ENCODE measurements at regions not wholly inside any gene's neighbourhood (a gene's known extent, or its start where the extent isn't known, plus 50 kb on each side); places are given as distances from the start of the nearest gene placed in this dataset.

DNA sequence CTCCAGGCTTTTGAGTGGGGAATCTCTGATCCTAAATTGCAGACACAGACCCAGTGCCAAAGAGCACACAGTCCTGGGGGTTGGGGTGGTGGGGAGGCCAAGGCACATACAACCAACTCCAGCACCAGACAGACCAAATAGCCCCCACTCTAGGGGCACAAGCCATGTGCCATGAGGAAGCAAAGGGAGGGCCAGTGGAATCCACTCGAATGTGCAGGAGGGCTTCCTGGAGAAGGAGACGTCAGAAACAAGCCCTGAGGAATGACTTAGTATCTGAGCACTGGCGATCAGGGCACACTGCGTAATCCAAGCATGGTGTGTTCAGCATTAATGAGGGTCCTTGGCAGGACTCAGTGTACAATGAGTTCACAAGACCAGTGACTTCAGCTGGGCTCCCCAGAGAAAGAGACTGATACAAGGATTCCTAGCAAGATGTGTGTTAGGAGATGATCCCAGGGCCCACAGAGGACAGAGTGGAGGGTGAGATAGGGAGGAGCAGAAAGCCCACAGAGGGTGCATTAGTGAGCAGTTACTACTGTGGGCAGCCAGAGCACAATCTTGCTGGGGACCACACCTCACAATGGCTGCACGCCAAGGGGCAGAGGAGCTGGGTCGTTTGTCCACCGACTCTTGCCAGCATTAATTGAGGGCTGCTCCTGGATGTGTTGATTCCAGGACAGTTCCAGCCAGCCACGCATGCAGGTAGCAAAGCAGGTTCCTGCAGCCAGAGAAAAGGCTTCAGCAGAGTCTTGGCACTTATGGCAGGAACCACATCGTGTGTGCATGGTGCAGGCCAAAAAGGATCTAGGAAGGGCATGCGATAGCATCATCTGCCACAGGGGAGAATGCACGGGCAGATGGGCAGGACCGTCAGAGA, 152.6 kb upstream of the VSTM2B start:
- DNase-seq: peak in 1 of 14 donors; percentile 10

DNA sequence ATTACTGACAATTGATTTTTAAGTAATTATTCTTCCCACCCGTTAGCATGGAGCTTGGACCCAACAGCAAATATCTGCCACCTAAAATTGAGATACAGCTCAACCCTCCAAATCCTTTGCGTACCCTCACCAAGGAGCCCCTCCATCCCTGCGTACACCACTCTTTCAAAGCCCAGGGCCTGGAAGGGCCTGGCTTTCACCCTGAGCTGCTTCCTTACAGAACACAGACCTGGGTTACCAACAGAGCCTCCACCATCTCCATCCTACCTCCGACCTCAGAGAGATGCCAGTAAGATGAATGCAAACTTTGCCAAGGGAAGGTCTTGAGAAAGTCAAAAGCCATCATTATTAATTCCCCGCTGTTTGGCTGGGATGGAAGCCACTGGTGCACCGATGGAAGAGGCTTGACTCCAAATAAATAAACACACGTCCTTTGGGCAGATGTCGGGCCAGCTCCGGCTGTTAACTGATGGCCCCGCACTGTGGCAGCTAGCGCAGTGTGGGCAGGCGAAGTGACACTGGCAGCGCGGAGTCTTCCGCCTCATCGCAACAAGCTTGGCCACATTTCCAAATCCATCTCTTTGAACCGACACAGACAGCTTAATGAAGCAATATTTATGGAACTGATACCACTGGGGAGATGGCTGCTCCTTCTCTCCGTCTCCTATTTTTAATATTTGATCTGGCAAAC, 150.2 kb upstream of the VSTM2B start:
- DNase-seq: no peak

DNA sequence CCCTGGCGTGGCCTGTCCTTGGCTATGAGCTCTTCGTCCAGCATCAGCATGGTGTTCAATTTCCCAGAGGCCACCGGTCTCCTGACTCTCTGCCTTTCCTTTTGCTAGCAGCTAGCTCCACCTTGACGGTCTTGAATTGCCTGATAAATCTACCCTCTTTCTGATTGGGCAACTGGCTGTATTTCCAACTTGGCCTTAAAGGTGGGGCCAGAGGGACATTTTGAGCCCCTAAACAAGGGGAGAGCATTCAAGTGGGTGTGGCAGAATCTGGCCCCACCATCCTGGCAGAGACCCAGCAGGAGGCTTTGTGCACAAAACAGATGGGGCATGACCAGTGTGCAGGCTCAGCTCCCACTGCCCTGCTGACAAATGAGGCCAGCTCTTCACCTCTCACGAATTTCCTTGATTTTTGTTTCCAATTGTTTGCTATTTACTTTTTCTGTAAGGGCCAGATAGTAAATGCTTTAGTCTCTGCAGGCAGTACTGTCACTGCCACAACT, 148.9 kb upstream of the VSTM2B start:
- DNase-seq: no peak

DNA sequence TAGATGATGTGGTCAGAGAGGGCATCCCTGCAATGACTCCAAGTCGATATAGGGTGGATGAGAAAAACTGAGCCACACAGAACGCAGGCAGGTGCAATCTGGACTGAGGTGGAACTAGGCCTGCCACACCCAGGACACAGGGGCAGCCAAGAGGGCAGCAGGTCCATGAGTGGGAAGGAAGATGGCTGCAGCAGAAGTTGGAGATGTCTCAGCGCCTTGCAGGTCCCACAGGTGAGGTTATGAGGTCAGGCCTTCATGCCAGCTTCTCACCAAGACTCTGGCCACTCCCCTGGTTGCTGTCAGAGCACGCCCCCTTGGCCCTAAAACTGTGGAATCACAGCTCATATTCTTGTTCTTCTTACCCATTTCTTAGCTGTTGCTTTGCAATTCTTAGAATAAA, 147.7 kb upstream of the VSTM2B start:
- no peak for DNase-seq

DNA sequence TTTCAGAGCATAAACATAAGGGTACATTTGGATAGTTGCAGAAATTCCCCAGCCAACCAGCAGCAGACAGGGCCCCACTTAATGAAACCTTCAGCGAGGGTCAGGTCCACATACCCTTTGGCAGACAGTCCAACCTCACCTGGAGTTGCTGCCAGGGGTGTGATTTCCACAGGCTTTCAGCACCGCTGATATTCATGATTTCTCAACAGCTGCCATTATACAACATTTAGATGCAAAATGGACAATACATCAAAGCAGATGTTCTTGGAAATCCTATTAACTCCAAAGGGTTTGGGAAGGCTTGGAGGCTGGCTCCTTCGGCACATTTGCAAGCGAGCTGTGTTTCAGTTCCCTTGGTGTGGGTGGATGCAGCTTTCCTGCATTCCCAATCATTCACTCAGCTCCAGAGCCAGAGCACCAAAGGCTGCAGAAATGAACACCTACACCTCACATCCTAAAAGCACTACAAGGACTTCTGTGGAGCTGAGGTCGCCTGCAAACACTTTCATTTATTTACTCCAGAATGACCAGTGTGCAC, 147.2 kb upstream of the VSTM2B start:
- no peak for DNase-seq

DNA sequence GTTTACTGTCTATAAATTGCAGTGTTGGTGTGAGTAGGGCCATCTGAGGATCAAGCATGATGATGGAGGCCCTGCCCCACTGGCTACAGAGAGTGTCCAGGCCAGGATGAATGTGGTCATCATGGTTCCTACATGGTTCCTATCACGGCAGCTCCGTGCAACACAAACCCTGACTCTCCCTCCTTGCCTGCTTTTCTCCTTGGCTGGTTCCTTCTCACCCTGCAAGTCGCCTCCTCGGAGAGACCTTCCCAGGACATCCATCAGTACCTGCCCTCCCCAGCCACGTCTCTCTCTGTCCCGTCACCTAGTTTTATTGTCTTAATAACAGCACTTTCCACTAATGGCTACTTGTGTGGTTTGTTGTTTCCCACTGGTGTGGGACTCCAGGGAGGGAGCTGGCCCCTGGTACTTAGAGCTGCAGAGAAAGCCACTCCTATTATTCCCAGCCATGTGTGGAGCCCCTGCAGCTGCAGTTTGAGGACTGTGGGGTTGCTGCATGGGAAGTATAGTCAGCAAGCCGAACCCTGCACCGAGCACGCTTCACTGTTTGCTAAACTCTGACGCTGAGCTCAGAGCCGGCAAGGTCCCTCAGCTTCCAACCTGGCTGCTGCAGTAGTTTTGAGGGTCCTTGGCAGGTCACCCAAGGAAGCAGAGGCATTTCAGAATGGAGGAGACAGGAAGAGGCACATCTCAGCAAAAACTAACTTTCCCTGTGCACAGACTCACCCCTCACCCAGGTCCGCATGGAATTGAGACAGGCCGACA, 146.4 kb upstream of the VSTM2B start:
- no peak for DNase-seq

DNA sequence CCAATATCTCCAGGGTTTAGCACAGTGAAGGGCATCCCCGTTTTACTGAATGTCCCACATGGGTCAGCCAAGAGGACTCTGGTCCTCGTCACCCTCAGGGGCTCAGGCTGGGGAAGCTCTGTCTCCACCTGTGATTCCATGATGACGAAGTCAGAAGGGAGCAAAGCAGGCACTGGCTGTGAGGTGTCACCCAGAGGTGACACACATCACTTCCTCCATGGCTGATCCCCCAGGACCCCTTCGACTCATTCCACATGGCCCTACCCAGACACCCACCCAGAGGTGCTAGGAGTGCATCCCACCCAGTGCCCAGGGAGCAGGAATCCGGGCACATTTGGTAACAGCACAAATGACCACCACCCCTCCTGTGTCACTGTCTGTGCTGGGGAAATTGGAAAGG, 145.2 kb upstream of the VSTM2B start:
- no peak for DNase-seq

DNA sequence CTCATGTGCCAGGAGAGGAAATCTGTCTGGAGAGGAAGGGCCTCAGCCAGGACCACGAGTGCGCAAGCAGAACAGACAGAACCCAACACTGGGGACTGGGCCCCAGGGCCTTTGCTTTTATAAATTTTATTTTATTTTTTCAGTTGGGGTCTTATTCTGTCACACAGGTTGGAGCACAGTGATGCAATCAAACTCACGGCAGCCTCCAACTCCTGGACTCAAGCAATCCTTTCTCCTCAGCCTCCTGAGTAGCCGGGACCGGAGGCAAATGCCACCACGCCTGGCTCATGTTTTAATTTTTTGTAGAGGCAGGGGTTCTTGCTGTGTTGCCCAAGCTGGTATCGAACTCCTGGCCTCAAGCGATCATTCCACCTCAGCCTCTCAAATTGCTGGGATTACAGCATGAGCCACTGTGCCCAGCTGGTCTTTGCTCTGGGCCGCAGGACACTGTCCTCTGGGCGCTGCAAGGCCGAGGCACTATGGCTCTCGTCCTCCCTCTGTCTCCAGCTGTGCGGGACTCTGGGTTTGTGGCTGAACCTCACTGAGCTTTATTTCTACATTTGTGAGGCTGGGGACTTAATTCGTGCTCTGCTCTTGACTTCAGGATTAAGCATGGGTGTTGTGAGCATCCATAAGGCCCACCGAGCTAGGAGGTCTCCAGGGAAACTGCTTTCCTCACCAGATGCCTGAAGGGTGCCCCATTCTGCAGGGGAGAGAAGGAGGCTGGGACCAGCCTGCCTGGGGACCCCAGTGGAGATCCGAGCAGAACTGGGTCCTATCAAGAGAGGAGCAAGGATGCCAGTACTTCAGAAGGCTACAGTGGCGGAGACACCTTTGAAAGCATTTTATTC, 144.2 kb upstream of the VSTM2B start:
- no peak for DNase-seq

DNA sequence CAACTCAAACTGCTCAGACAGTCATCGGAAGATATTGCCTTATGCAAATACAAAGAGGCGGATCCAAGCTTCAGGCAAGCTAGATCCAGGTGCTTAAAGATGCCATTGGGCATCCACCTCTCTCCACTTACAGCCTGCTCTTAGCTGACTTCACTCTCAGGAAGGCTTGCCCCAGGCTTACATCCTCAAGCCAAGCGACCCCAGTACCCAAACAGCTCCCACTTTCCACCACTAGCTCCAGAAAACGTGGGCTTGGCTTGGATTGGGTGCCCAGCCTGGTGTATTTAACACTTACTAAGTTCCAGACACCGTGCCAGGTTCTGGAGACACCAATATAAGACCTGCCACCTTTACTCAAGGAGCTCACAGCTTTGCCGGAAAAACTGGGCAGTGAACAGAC, 142.1 kb upstream of the VSTM2B start:
- DNase-seq: no peak

DNA sequence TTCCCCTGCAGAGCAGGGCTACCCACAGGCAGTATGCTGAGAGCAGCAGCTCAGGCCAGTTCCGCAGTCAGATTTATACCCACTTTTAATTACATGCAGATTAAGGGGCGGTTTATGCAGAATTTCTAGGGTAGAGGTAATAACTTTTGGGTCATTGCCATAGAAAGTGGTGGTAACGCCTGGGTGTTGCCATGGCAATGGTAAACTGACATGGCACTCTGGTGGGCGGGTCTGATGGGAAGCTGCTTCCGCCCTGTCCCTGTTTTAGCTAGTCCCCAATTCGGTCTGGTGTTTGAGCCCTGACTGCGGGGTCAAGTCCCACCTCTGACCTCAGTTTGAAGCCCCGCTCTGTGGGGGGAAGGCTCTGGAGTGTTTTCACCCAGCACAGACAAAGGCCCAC, 141.1 kb upstream of the VSTM2B start:
- no peak for DNase-seq

DNA sequence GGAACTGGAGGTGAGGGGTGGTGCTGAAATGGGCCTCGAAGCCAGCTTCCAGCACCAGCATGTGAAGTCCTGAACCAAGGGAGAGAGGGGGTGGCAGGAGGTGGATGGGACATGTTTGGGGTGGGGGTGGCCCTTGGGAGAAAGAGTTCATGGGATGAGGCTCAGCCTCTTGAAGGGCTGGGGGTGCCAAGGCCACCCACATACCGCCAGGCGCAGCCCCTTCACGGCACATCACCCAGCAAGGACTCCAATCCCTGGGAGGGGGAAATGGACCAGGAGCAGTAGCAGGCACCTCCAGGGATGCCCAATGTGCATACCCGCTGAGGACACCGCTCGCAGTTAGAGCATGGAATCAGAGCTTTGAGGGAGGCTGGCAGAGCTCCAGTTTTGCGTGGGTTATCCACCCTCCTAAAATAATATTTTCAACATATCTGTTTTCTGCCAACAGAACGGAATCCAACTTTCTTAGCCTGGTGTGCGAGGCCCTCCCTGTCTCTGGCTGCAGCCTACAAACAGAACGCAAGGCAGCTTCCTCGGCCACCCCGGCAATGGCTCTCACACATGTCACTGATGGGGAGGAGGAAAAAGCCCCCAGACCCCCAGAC, 140.5 kb upstream of the VSTM2B start:
- DNase-seq: no peak

DNA sequence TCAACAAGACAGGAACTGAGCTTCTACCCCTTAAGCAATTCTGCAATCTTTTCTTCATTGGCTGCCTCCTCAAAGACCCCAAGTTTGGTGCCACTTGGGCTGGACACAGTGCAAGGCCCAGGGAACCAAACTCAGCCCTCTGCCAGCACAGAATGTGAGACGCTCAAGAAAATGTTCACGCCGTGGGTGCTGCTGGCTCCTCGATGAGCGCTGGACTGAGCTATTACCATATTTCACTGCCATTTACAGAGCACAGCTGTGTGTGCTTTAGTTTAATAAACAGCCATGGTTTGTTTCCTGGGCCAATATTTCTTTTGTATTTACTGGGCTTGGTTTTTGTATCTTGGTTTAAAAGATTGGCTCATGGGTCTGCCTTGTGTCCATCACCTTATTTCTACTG, 138.8 kb upstream of the VSTM2B start:
- no peak for DNase-seq

DNA sequence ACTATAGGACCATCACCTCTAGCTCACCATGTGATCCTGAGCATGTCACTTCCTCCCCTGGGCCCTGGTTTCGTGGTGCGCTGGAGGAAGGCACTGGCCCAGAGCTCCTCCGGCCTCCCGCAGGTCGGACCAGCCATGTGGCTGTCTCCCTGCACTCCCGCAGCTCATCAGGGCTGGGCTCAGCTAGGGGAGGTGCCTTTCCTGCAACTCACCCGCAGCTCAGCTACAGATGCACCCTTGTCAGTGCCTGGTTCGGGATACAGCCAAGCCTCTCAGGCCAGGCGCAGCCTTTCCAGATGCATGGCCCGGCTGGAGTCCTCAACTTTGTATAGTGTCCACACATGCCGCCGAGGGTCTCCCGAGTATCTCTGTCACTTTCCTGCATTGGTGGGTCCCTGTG, 138.2 kb upstream of the VSTM2B start:
- no peak for DNase-seq

DNA sequence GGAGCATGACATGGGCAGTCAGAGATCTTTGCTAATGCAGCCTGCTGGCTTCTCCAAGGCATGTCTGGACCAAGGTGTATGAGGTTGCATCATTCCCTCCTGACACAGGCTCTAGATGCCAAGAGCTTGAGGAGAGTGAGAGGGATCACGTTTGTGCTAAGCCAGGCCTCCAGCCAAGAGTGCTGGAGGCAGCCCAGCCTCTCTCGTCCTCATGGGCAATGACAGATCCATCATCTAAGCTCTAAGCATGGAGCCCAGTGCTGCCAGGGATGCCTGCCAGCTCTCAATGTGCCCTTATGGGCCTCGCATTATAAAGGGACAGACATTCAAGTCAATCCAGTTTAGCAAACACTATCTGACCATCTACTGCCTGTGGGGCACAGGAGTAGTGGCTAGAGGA, 136.3 kb upstream of the VSTM2B start:
- DNase-seq: peak in 2 of 14 donors; percentile 33 to 97

DNA sequence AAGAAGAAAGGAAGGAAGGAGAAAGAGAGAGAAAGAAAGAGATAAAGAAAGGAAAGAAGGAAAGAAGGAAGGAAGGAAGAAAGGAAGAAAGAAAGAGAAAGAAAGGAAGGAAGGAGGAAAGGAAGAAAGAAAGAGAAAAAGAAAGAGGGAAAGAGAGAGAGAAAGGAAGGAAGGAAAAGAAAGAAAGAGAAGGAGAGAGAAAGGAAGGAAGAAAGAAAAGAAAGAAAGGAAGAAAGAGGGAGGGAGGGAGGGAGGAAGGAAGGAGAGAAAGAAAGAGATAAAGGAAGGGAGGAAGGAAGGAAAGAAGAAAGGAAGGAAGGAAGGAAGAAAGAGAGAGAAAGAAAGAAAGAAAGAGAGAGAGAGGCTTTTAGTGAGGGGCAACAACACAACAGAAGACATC, 135.1 kb upstream of the VSTM2B start:
- no peak for DNase-seq

DNA sequence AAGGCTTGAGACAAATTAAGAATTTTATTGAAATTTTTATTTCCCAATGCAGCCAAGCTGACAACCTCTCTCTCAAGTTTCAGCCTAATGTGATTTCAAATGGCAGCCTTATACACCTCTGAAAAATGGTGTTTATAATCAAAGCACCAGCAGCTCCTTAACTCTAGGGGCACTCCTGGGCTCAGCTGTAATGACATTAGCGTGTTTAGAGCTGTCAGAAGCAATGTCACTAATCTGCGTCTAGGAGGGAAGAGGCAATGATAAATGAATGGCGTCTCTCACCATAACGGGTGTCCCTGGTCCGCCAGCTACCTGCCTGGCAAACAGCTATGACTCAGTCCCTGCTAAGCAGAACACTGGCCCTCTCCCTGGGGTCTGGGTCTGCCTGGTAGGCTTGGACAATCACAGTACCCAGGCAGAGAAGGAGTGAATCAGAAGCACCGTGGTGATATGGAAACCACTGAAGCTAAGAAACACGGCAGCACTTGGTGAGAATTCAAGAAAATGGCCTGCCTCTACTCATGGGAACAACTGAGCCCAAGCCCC, 131.8 kb upstream of the VSTM2B start:
- DNase-seq: no peak

DNA sequence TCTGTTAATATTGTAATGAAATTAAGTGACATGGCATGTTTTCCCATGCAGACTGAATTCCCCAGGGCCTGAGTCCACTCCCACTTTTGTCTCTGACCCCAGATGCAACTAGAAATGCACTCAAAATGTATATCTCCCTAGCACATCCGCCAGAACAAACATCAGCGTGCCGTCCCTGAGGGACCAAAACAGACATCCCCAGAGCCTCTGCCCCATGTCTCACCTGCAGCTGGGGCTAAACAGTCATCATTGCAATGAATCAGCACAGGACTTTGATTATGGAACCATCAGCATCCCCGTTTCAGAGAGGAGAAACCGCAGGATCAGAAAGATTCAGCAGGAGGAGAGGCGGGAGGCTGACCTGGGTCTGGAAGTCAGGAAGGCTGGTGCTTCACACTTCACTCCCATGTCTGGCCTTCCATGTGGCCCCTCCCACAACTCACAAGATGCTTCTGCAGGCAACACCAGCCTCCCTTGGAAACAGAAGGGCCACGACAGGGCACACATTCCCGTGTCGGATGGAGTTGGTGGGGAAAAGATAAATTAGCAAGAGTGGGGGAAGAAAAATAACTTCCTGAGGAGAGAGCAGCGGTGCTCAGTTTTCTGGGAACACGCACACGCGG, 130.6 kb upstream of the VSTM2B start:
- no peak for DNase-seq

DNA sequence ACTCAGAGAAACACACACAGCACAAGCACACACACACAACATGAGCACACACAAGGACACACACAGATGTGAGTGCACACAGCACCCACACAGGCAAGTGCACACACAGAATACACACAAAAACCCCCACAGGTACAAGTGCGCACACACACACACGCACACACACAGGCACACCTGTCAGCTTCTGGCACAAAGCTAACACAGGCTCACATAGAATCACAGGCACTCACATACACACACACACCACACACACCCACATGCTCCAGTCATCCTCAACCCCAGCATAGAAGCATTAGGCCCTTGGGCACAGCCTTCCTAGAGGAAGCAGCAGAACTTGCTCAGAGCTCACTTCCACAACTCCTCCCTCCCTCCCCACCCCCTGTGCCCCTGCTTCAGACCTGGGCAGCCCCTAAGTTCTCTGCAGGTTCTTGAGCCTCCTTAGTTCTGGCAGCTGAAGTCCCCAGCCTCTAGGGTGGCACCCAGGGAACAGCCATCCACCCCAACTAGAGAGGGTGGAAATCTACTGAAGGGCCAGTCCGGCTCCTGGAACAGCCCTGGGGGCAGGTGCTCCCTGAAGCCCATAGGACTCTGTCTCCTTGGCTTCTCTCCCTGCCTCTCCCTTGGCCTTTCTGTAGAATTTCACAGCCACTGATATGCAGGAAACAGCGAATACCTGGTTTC, 129.9 kb upstream of the VSTM2B start:
- no peak for DNase-seq

DNA sequence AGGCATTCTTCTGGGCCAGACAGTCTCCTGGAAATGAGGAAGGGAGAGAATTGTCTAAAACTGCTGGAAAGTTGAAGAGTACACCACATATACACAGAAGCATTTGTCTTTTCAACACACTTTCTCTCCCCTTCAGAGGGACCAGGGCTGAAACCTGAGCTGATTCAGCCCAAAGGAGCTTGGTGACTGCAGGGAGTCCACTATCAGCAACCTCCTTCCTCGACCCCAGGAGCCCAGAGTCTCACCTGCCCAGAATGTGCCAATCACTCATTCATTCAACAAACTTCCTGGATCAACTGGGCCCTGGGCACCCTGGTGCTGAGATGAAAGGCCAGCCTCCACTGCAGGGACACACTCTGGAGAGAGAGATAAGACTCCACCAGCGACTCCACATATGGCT, 128.9 kb upstream of the VSTM2B start:
- no peak for DNase-seq

DNA sequence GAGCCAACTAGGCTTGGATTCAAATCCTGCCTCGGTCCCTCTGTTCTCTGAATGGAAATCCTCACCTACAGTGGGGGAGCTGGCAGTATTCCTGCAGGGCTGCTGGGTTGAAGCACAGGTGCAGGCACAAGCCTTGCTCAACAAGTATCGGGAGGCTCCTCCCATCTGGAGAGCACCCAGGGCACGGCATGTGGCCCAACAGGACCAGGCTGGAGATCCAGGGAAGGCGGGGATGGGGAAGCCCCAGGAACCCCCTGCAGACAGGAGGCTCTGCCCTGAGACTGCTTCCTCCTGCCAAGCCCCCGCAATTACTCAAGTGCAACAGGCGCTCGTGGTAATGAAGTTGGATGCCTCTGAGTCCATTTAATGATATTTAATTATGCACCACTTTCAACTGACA, 128.0 kb upstream of the VSTM2B start:
- DNase-seq: peak in 1 of 14 donors; percentile 72

Measured in C1 segment of cervical spinal cord (tissue), 14 donors.